HEK293 (cell line): ENCODE measurements at regions not wholly inside any gene's neighbourhood (a gene's known extent, or its start where the extent isn't known, plus 50 kb on each side); places are given as distances from the start of the nearest gene placed in this dataset.

Experiments
- MYNN ChIP-seq: fragments of 450-650 bp; formaldehyde crosslinking; IDR thresholded peaks from 2 replicates; pipeline ENCODE4 v1.5.1; 2016; ENCODE audit warnings: missing biosample characterization, missing genetic modification characterization, borderline replicate concordance
- ZNF239 ChIP-seq: fragments of 450-650 bp; formaldehyde crosslinking; IDR thresholded peaks from 2 replicates; pipeline ENCODE4 v1.5.1; 2016; ENCODE audit warnings: missing biosample characterization, missing genetic modification characterization
- ZNF274 ChIP-seq, 2 experiments: fragments of 200-500 bp in 1 of 2; fragments of 450-650 bp in 1 of 2; sonication (Bioruptor generic) in 1 of 2; formaldehyde crosslinking in 1 of 2; IDR thresholded peaks; 2 replicates each; pipeline versions ENCODE4 v1.5.1 to v1.6.1; 2014 to 2016; ENCODE audit warnings: borderline replicate concordance in 1 of 2, inconsistent platforms in 1 of 2, low read length in 1 of 2, missing biosample characterization in 1 of 2, missing genetic modification characterization in 1 of 2
- ZNF791 ChIP-seq: fragments of 450-650 bp; formaldehyde crosslinking; IDR thresholded peaks from 2 replicates; pipeline ENCODE4 v1.5.1; 2016; ENCODE audit warnings: missing biosample characterization, missing genetic modification characterization
- ZNF792 ChIP-seq: fragments of 450-650 bp; formaldehyde crosslinking; IDR thresholded peaks from 2 replicates; pipeline ENCODE4 v1.5.1; 2016; ENCODE audit warnings: missing biosample characterization, missing genetic modification characterization
- TF ChIP-seq, protein P1 (sequence below): fragments of 450-650 bp; formaldehyde crosslinking; IDR thresholded peaks from 2 replicates; pipeline ENCODE4 v1.5.1; 2016; ENCODE audit warnings: missing biosample characterization, missing genetic modification characterization, low read depth
- TF ChIP-seq, protein P2 (sequence below): fragments of 450-650 bp; formaldehyde crosslinking; IDR thresholded peaks from 2 replicates; pipeline ENCODE4 v1.5.1; 2016; ENCODE audit warnings: missing biosample characterization, missing genetic modification characterization
- TF ChIP-seq, protein P3 (sequence below): fragments of 450-650 bp; IDR thresholded peaks from 2 replicates; pipeline ENCODE4 v1.5.1; 2018; ENCODE audit warnings: missing biosample characterization, missing genetic modification characterization

DNA sequence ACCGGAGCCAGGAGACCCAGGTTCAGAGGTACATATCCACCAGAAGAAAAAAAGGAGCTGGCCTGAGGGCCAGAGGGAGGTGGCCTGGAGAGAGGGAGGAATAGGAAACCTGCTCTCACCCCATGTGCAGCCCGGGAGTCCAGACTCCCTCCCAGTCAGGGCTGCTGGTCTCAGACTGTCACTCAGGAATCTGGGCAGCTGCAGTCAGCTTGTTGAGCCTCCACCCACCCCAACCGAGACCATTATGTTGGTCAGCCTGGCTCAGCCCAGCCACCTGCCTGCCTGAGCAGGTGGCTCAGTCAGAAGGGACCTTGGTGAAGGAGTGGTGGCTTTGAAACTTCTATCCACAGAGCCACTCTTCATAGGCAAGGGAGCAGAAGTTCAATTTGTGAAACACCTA lies 53.3 kb upstream of the EPB41L1 start:
- TF ChIP-seq, protein P1, sequence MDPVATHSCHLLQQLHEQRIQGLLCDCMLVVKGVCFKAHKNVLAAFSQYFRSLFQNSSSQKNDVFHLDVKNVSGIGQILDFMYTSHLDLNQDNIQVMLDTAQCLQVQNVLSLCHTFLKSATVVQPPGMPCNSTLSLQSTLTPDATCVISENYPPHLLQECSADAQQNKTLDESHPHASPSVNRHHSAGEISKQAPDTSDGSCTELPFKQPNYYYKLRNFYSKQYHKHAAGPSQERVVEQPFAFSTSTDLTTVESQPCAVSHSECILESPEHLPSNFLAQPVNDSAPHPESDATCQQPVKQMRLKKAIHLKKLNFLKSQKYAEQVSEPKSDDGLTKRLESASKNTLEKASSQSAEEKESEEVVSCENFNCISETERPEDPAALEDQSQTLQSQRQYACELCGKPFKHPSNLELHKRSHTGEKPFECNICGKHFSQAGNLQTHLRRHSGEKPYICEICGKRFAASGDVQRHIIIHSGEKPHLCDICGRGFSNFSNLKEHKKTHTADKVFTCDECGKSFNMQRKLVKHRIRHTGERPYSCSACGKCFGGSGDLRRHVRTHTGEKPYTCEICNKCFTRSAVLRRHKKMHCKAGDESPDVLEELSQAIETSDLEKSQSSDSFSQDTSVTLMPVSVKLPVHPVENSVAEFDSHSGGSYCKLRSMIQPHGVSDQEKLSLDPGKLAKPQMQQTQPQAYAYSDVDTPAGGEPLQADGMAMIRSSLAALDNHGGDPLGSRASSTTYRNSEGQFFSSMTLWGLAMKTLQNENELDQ, result no peak
- TF ChIP-seq ZNF274 (IDR thresholded peaks at IDR 0.05; ENCODE audit: low read length) (no peak), ZNF274 (tag by site-specific recombination; IDR thresholded peaks at IDR 0.05; ENCODE audit: borderline replicate concordance) (no peak), ZNF791 (tag by site-specific recombination) (no peak), ZNF792 (tag by site-specific recombination) (no peak), MYNN (no peak), ZNF239 (tag by site-specific recombination) (no peak)
- TF ChIP-seq, protein P2, sequence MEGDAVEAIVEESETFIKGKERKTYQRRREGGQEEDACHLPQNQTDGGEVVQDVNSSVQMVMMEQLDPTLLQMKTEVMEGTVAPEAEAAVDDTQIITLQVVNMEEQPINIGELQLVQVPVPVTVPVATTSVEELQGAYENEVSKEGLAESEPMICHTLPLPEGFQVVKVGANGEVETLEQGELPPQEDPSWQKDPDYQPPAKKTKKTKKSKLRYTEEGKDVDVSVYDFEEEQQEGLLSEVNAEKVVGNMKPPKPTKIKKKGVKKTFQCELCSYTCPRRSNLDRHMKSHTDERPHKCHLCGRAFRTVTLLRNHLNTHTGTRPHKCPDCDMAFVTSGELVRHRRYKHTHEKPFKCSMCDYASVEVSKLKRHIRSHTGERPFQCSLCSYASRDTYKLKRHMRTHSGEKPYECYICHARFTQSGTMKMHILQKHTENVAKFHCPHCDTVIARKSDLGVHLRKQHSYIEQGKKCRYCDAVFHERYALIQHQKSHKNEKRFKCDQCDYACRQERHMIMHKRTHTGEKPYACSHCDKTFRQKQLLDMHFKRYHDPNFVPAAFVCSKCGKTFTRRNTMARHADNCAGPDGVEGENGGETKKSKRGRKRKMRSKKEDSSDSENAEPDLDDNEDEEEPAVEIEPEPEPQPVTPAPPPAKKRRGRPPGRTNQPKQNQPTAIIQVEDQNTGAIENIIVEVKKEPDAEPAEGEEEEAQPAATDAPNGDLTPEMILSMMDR (tag by site-specific recombination), result no peak
- TF ChIP-seq, protein P3, sequence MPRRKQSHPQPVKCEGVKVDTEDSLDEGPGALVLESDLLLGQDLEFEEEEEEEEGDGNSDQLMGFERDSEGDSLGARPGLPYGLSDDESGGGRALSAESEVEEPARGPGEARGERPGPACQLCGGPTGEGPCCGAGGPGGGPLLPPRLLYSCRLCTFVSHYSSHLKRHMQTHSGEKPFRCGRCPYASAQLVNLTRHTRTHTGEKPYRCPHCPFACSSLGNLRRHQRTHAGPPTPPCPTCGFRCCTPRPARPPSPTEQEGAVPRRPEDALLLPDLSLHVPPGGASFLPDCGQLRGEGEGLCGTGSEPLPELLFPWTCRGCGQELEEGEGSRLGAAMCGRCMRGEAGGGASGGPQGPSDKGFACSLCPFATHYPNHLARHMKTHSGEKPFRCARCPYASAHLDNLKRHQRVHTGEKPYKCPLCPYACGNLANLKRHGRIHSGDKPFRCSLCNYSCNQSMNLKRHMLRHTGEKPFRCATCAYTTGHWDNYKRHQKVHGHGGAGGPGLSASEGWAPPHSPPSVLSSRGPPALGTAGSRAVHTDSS, result no peak
